GM18909 (cell line): ENCODE measurements at regions not wholly inside any gene's neighbourhood (a gene's known extent, or its start where the extent isn't known, plus 50 kb on each side); places are given as distances from the start of the nearest gene placed in this dataset.

Source experiments
- ATAC-seq: cut with Tn5 transposase; IDR thresholded peaks from one replicate; pipeline ENCODE4 v1.9.1; 2021; ENCODE audit warnings: mild to moderate bottlenecking; ENCODE audit not compliant: unreplicated experiment, poor library complexity

DNA sequence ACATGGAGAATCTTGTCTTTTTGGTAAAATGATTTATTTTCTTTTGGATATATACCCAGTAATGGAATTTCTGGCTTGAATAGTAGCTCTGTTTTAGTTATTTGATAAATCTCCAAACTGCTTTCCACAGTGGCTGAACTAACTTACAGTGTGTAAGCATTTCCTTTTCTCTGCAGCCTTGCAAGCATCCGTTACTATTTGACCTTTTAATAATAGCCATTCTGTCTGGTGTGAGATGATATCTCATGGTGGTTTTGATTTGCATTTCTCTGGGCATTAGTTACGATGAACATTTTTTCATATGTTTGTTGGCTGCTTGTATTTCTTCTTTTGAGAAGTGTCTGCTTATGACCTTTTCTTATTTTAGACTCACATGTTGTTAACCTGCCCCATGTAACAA, 190.2 kb downstream of the GALR1 start:
- no peak for ATAC-seq

- no peak for ATAC-seq
These were observed 192.7 kb downstream of the GALR1 start for GRCh38 chr18:77442393-77442792.

DNA sequence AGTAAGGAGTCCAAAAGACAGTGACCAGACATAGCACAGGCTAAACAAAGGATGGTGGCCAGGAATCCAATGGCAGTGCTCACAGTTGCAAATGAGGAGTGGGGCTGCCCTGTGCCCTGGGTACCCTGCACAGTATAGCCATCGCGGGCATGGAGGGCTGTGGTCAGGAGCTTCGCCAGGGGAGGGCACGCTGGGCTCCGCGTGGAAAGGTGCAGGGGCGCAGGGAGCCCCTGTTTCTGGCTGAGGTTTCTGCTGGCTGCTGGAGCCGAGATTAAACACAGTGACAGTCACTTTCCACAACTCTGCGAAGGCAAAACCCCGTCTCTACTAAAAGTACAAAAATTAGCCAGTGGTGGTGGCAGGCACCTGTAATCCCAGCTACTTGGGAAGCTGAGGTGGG, 194.7 kb downstream of the GALR1 start:
- ATAC-seq = no peak

DNA sequence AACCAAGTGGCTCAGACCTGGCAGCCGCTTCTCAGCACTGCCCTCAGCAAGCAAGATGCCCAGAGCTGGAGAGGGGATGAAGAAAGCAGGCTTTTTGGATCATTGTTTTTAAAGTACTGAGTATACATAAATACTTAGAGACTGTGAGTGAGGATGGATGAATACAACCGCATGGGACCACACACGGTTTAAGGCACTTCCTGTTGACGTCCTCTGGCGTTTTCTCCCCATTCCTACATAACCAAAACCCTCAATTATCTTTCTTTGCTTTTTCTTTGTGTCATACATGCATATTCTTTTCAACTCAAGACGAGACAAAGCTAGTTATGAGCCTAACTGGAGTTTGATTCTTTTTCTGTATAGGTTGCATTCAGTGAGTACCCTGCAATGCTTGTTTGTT, 198.4 kb downstream of the GALR1 start:
- ATAC-seq = no peak

DNA sequence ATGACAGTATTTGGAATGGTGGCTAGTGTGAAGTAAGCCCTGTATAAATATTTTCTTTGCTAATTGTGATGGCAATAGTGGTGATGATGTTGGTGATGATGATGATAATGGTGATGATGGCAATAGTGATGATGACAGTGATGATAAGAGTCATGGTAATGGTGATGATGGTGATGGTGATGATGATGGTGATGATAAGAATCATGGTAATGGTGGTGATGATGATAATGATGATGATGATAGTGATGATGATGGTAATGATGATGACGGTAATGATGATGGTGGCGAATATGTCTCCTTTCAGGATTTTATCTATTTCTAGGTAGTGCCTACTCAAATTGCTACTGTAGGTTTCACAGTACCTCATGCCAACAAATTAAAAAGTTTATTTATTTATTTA, 205.4 kb downstream of the GALR1 start:
- ATAC-seq = no peak

DNA sequence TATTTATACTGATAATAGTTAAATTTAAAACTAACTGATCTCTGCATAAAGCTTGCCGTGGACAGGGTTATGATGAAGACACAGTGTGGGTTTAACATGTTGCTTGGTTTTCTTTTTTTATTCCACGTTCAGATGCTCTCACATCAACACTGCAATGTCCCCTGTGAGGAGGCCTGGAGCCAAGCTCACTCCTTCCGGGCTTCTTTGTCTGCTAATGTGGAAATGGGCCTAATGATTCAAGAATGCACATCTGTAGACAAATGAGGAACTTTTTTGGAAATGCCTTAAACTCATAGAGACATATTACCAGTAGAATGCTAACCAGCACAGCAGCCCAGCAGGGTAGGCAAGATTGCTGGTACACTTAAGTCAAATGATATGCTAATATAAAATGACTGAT, 208.0 kb downstream of the GALR1 start:
- no peak for ATAC-seq

DNA sequence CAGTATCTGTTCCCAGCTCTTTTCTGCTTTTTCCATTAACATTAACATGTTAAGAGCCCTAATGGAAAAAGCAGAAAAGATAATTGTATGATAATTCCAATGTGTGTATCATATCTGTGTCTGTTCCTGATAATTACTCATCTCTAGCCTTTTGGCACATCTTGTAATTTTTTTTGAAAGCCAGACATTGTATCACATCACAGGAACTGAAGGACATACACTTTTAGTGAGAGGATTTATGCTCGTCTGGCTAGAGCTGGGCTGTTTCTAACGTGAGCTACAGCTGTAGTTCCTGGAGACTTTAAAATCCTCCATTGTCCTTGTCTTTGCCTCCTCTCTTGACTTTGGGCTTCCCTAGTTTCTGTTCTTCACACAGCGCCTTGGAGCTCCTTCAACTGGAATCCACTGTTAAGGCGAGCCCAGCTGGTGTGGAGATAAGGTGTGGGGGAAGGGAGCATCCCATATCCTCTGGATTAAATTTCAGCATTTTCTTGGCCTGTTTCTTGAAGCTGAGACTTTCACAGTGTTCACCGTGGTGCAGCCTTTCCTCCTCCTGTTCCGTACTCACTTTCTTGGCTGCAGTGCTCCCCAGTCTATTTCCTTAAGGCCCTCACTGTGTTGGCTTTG, 211.5 kb downstream of the GALR1 start:
- no peak for ATAC-seq

- ATAC-seq = no peak
These were observed 215.3 kb downstream of the GALR1 start for GRCh38 chr18:77464917-77465316.

- no peak for ATAC-seq
These were observed 217.2 kb downstream of the GALR1 start for GRCh38 chr18:77466890-77467289.

DNA sequence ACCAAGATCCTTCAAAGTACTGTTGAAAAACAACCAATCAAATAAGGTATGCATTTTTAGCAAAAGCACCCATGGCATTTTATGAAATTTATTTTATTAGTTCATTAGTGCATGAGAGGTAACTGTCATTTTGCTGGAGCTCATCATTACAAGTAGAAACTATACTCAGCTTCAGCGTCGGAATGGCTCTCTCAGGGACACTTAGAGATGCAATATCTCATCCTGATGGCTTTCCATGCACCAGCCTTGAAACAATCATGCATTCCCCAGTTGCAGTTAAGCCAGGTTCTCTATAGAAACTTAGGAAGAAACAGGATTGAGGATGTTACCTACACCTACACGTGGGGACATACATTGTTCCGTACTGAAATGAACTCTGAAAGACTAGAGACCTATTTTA, 219.5 kb downstream of the GALR1 start:
- no peak for ATAC-seq

DNA sequence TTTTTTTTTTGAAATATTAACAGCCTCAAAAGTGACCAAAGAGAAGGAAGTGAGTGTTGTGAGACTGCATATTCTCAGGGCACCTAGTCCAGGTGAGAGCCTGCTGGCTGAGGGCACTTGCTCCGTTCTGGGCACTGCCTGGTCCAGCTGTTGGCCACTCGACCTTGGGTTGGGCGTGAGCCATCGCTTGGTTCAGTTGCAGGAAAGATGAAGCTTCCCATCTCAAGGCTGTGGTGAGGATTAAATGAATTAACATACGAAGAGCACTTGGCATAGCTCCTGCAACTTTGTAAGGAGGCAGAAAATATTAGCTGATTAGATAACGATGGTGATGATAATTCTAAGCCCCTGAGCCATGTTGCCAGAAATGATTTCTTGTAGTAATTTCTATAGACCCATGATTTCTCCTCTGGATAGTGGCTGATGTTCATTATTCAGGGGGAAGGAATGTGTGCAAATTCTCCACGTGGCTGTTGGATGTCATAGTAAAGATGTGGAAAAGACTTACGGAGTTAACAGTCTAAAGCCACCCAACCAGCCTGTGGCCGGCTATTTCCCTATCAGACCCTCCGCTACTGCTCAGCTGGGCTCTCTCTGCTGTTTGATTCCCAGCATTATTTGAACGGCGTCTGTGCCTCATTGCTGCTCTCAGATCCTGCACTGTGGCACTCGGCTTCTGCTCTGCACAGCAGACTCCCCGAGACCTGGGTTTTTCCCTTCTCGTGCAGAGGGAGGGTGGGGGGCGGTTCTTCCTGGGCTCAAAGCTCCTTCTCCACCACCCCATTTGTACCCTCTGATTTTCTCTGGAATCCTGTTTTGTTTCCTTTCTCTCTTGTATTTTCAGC, 221.1 kb downstream of the GALR1 start:
- no peak for ATAC-seq

DNA sequence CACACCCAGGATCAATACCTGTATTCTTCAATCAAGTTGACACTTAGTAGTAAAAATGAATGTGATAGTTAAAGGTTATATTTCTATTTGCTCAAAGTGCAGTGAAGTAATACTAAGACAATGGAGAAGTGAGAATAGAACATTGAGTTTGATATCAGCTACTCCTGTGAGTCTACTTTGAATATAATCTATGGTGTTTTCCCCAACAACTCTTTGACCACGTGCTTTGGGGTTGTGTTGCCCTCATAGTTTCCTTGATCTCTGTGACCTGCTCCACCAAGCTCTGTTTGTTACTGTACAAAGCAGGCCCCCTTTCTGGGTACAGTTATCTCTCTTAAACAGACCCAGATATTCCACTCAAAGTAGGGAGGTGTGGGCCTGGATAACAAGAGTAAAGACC, 222.9 kb downstream of the GALR1 start:
- no peak for ATAC-seq

GRCh38 chr18:77478646-77479442, 229.2 kb downstream of the GALR1 start:
- no peak for ATAC-seq

- ATAC-seq = no peak
These were observed 231.9 kb downstream of the GALR1 start for GRCh38 chr18:77481541-77481940.

DNA sequence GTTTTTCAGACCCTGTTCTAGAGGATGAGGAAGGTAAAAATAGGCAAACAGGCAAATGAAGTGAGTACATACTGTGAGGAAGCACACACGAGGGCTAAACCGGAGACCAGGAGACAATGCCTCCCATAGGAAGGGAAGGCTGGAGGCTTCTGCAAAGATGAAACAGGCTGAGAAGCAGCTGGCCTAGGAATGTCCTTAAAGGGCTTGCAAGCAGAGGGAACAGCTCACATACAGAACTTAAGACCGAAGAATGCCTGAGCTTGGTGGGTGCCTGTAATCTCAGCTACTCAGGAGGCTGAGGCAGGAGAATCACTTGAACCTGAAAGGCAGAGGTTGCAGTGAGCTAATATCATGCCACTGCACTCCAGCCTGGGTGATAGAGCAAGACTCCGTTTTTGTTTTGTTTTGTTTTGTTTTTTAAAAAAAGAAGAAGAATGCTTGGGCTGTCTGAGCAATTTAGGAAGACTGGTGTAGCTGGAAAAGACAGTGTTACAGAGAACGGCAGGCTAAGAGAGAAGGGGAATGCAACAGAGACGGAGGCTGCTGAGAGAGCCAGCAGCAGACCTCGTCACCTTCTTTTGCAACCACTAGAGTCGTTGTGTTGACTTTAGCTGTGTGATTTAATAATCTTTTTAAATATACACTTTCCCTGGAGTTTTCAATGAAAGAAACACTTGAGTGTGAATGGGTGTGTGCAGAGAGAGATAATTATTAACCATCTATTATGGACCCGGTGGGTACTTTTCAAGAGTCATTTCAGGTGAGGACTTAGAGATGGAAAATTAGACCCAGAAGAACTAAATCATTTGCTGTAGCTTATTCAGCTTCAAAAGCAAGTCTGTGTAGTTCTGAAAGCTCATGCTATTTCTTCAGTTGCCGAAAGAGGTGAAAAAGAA, 232.8 kb downstream of the GALR1 start:
- ATAC-seq = no peak

DNA sequence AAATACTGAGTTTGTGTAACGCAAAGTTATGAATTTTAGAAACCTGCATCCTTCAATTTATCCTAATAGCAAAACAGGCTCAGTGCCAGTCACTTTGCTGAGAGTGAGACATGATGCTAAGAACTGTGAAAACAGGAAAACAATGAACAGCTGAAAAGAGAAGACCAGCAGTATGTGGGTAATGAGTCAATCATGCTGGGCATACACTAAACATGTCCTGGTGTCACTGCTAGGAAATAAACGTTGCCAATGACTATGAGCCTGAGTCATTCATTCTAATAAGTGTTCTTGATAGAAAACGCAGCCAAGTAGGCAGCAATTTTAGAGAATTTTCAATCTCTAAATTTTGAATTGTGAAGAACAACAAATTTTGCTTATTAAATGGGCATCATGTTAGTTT, 237.3 kb downstream of the GALR1 start:
- ATAC-seq = no peak

- ATAC-seq = no peak
These were observed 238.5 kb downstream of the GALR1 start for GRCh38 chr18:77487951-77488740.

GRCh38 chr18:77495079-77495478, 245.4 kb downstream of the GALR1 start:
- no peak for ATAC-seq

- no peak for ATAC-seq
These were observed 246.5 kb downstream of the GALR1 start for GRCh38 chr18:77495982-77496690.
